Parathyroid adenoma (tissue), 2 donors: ENCODE measurements at regions not wholly inside any gene's neighbourhood (a gene's known extent, or its start where the extent isn't known, plus 50 kb on each side); places are given as distances from the start of the nearest gene placed in this dataset.

Experiments
- H2AFZ ChIP-seq: fragments of 300-600 bp; sonication (generic); one replicate; pipeline ENCODE4 v1.7.0; 2017; ENCODE audit warnings: antibody characterized with exemption, mild to moderate bottlenecking
- H3K27ac ChIP-seq: fragments of 300-600 bp; sonication (generic); one replicate; pipeline ENCODE4 v1.7.0; 2017
- H3K27me3 ChIP-seq: fragments of 300-600 bp; sonication (generic); one replicate; pipeline ENCODE4 v1.7.0; 2017; ENCODE audit warnings: low read length; ENCODE audit not compliant: control insufficient read depth, insufficient read depth
- H3K36me3 ChIP-seq: fragments of 300-600 bp; sonication (generic); one replicate; pipeline ENCODE4 v1.7.0; 2017; ENCODE audit warnings: low read length; ENCODE audit not compliant: control insufficient read depth, insufficient read depth
- H3K4me1 ChIP-seq: fragments of 300-600 bp; sonication (generic); one replicate; pipeline ENCODE4 v1.7.0; 2017; ENCODE audit warnings: control low read depth
- H3K4me2 ChIP-seq: fragments of 300-600 bp; sonication (generic); one replicate; pipeline ENCODE4 v1.7.0; 2017; ENCODE audit warnings: low read length
- H3K4me3 ChIP-seq: fragments of 300-600 bp; sonication (generic); one replicate; pipeline ENCODE4 v1.7.0; 2017; ENCODE audit warnings: low read depth, low read length
- H3K79me2 ChIP-seq: fragments of 300-600 bp; sonication (generic); one replicate; pipeline ENCODE4 v1.7.0; 2017; ENCODE audit warnings: control low read depth
- H3K9ac ChIP-seq: fragments of 300-600 bp; sonication (generic); one replicate; pipeline ENCODE4 v1.7.0; 2017; ENCODE audit warnings: mild to moderate bottlenecking
- H3K9me3 ChIP-seq: fragments of 300-600 bp; sonication (generic); one replicate; pipeline ENCODE4 v1.7.0; 2017; ENCODE audit warnings: low read length; ENCODE audit not compliant: control insufficient read depth
- CTCF ChIP-seq: fragments of 300-600 bp; sonication (generic); IDR thresholded peaks from one replicate; pipeline ENCODE4 v1.7.0; 2017; ENCODE audit warnings: antibody characterized with exemption, mild to moderate bottlenecking
- donor health status: primary hyperparathyroidism.

- Histone ChIP-seq H3K36me3 (no peaks in the 10 kb centered on the region), H3K4me3 (no peak overlapping the region), H3K27ac (no peak overlapping the region), H3K27me3 (no peaks in the 10 kb centered on the region), H3K4me2 (no peak overlapping the region), H3K9me3 (no peaks in the 10 kb centered on the region), H3K4me1 (no peaks in the 10 kb centered on the region), H2AFZ (no peak overlapping the region), H3K79me2 (no peaks in the 10 kb centered on the region), H3K9ac (no peak overlapping the region)
- no peak for TF ChIP-seq CTCF
Measured at GRCh38 chr15:56806148-56806536, 72.8 kb upstream of the ZNF280D start.

- Histone ChIP-seq H3K4me1 (no peaks in the 10 kb centered on the region), H3K36me3 (no peaks in the 10 kb centered on the region), H3K9me3 (no peaks in the 10 kb centered on the region), H3K79me2 (no peaks in the 10 kb centered on the region), H3K4me3 (no peak overlapping the region), H3K9ac (no peak overlapping the region), H3K27me3 (no peaks in the 10 kb centered on the region), H3K4me2 (no peak overlapping the region), H2AFZ (no peak overlapping the region), H3K27ac (no peak overlapping the region)
- TF ChIP-seq CTCF, result no peak
Measured at GRCh38 chr15:56805466-56806147, 72.3 kb upstream of the ZNF280D start.

- Histone ChIP-seq H3K9ac (no peak overlapping the region), H3K9me3 (no peaks in the 10 kb centered on the region), H3K4me1 (no peaks in the 10 kb centered on the region), H3K27me3 (no peaks in the 10 kb centered on the region), H2AFZ (no peak overlapping the region), H3K79me2 (no peaks in the 10 kb centered on the region), H3K4me2 (no peak overlapping the region), H3K27ac (no peak overlapping the region), H3K36me3 (no peaks in the 10 kb centered on the region), H3K4me3 (no peak overlapping the region)
- TF ChIP-seq CTCF, result no peak
Measured at GRCh38 chr15:56804938-56805337, 71.6 kb upstream of the ZNF280D start.

GRCh38 chr15:56804279-56804678 is 71.0 kb upstream of the ZNF280D start:
- Histone ChIP-seq H3K36me3 (no peaks in the 10 kb centered on the region), H3K4me3 (no peak overlapping the region), H3K9me3 (no peaks in the 10 kb centered on the region), H3K79me2 (no peaks in the 10 kb centered on the region), H3K4me1 (no peaks in the 10 kb centered on the region), H3K9ac (no peak overlapping the region), H3K27ac (no peak overlapping the region), H3K4me2 (no peak overlapping the region), H2AFZ (no peak overlapping the region), H3K27me3 (no peaks in the 10 kb centered on the region)
- TF ChIP-seq CTCF, result no peak

- no peak for TF ChIP-seq CTCF
- Histone ChIP-seq H3K4me1 (no peaks in the 10 kb centered on the region), H3K4me2 (no peak overlapping the region), H3K79me2 (no peaks in the 10 kb centered on the region), H3K9me3 (no peaks in the 10 kb centered on the region), H2AFZ (no peak overlapping the region), H3K4me3 (no peak overlapping the region), H3K36me3 (no peaks in the 10 kb centered on the region), H3K9ac (no peak overlapping the region), H3K27ac (no peak overlapping the region), H3K27me3 (no peaks in the 10 kb centered on the region)
Measured at GRCh38 chr15:56802161-56802560, 68.9 kb upstream of the ZNF280D start.
